Stimulated activated CD8-positive, alpha-beta memory T cell treated with anti-CD3 and anti-CD28 coated beads, Interleukin-4, amount 100 ng/mL, for 24 hours (primary cell): ENCODE measurements at regions not wholly inside any gene's neighbourhood (a gene's known extent, or its start where the extent isn't known, plus 50 kb on each side); places are given as distances from the start of the nearest gene placed in this dataset.
"Not testable (repeated sequence)": the region's sequence is repeated elsewhere in the genome, so short reads cannot be mapped to it uniquely, and the experiment has no call there.

Source experiments
- DNase-seq: peaks from one replicate; pipeline ENCODE4 v3.0.0-alpha.2; 2020; ENCODE audit warnings: low read depth

- no peak for DNase-seq
Measured at GRCh38 chr16:52235186-52235585, 311.8 kb downstream of the TOX3 start.

- DNase-seq: no peak
Measured at GRCh38 chr16:52234626-52235025, 312.3 kb downstream of the TOX3 start.

DNA sequence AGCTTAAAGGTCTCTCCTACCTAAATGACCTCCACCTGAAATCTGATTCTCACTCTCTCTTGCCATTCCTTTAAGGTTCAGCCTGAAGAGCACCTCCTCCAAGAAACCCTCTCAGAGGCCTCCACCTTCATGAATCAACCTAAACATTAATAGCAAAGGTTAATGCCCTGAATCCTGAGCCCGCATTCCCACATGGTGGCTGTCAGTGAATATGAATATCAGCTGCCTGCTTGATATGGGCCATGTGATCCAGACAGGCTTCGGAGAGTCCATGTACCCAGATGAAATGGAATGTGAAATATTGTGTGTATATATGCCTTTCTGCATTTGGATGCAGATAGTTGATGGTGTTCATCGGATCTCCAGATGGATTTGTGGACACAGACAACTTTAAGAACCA is 317.5 kb downstream of the TOX3 start:
- DNase-seq: no peak

DNA sequence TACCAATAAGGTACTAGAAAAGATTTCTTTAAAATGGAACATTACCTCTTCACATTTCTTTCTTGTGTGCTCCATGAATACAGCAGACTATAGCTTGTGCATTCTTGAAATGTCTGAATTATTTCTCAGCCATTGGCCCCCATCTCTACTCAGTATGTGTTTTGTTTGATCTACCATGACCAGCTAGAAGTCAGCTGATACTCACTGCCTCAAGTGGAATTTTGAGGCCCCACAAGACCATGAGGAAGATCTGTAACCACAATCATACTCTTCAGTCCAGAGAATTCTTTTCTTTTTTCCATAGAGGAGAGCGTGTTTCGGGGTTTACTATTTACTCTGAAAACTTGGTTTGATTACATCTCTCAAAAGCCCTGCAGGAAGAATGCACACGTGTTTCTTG is 319.1 kb downstream of the TOX3 start:
- DNase-seq: no peak

- DNase-seq: no peak
Measured at GRCh38 chr16:52212841-52213240, 334.1 kb downstream of the TOX3 start.

- DNase-seq: no peak
Measured at GRCh38 chr16:52209227-52209626, 337.7 kb downstream of the TOX3 start.

DNA sequence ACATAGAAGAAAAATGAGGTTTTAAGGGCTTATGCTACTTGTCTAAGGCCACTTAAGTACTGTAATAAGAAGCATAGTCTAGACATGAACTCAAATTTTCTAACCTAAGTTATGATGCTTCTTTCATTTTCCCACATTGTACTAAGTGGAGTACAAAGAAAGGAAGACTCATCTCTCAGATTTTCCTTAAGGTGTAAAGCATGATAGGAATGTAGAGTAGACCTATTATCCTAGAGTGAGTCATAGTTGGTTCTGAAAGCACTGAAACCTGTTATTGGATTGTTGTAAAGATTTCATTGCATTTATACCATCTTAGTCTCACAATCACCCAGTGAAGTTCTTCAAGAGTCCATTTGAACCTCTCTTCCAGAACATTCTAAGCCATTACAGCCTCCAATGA is 343.8 kb downstream of the TOX3 start:
- DNase-seq: no peak

DNA sequence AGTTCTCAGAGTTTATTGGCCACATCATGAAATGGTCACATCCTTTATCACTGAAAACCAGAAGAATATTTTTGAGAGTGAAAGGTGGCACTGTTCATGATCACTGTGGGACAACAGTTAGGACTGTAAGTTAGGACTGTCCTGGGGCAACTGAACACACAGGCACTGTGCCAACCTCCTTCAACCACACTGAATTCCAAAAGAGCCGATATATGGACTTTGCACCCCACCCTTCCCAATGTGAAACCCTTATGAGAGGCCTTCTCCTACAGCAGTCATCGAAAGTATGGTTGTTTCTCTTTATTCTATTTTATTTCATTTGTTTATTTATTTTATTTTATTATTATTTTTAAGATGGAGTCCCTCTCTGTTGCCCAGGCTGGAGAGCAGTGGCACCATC is 353.5 kb downstream of the TOX3 start:
- no peak for DNase-seq

DNA sequence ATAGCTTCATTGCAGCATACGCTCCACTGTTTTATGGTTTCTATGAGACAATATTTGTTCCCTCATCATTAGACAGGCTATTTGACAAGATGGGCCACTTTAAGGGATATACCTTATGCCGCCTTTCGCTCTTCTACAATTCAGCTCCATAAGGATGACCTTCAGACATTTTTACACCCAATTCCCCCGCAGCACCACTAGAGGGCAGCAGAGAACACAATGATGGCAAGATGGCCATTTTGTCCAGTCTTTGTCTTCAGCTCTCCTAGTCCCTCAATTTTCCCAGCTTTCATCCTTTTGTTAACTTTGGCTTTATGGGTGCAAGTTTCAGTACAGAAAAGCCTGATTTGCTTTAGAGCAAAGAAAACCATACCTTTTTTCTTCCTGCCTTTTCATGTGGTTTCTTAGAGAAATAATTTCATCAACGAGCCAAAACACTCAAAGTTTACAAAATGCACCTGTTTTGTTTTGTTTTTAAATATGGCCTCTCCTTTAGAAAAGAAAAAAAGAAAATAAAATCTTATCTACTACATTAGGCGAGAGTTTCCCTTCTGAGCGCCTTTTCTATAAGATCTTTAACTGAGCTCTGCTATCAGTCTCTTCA is 355.3 kb downstream of the TOX3 start:
- peak; percentile 14 for DNase-seq

- DNase-seq: no peak
Measured at GRCh38 chr16:52184336-52184735, 362.6 kb downstream of the TOX3 start.

GRCh38 chr16:52182840-52183239 is 364.1 kb downstream of the TOX3 start:
- DNase-seq: no peak

DNA sequence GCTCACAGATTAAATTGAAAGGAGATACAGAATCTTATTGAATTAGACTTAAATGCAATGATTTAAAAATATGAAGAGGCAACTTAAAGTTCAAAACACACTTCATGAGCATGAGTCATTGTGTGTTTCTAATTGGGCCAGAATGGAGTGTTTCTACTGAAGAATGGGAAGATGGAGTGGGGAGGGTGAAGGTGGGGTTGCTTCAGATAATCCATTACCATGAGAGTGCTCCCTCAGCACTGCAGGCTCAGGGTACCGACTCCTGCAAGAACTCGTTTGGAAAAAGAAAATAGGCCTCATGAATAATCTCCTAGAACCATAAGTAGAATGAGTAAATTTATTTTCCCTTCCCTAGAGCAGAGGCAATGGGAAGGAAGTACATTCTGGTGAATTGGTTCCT is 372.8 kb downstream of the TOX3 start:
- no peak for DNase-seq

GRCh38 chr16:52171481-52171880 is 375.5 kb downstream of the TOX3 start:
- DNase-seq: no peak

- DNase-seq: no peak
Measured at GRCh38 chr16:52167328-52167727, 379.6 kb downstream of the TOX3 start.

DNA sequence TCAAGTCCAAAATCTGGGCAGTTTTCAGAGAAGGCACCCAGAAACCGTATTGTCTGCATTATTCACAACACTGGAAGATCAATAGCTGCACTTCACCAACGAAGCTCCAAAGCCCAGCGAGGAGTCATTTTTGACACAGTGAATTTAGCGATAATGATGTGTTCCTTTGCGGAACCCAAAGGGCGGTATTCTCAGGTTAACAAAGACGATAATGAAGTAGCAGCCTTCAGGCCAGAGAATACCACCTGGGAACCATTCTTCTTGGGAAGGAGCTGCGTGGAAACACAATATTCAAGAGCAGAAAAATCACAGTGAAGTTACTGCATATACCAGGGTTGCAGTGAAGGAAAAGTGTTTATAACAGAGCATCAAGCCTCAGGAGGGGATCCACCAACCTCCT is 381.0 kb downstream of the TOX3 start:
- DNase-seq: no peak

GRCh38 chr16:52149003-52149402 is 397.9 kb downstream of the TOX3 start:
- DNase-seq: no peak

DNA sequence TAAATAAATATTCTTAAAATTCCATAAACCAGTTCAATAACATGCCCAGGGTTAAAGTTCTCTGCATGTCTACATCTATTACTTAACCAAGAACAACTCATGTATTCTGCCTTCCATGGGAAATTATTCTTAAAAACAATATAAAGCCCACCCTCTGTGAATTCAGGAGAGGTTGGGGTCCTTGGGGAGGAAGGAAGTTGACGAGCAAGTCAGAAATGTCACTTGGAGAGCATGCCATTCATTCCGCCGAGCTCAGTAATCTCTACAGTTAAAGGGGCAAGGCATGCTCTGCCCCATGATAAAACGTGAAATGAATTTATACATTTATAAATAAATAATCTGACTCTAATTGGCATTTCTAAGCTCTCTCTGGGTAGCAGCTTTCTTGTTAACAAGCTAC is 405.1 kb downstream of the TOX3 start:
- DNase-seq: no peak

DNA sequence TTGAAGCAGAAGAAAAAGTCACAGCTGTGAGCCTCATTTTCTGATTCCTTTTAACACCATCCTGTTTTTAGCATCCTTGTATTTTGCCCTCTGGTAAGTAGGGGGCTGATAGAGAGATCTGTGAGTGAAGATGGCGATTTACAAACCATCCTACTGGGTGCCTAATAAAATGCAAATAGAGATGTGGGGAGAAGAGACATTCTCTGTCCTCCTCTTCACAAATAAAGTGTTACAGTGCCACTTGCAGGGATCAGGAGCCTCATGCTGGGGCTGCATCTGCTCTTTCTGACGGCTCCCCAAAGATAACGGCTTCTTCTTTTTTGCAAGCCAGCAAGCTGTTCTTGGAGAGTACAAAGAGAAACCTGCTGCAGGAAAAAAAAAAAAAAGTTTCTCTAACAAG is 418.6 kb downstream of the TOX3 start:
- DNase-seq: no peak

GRCh38 chr16:52123842-52124241 is 423.1 kb downstream of the TOX3 start:
- DNase-seq: no peak

DNA sequence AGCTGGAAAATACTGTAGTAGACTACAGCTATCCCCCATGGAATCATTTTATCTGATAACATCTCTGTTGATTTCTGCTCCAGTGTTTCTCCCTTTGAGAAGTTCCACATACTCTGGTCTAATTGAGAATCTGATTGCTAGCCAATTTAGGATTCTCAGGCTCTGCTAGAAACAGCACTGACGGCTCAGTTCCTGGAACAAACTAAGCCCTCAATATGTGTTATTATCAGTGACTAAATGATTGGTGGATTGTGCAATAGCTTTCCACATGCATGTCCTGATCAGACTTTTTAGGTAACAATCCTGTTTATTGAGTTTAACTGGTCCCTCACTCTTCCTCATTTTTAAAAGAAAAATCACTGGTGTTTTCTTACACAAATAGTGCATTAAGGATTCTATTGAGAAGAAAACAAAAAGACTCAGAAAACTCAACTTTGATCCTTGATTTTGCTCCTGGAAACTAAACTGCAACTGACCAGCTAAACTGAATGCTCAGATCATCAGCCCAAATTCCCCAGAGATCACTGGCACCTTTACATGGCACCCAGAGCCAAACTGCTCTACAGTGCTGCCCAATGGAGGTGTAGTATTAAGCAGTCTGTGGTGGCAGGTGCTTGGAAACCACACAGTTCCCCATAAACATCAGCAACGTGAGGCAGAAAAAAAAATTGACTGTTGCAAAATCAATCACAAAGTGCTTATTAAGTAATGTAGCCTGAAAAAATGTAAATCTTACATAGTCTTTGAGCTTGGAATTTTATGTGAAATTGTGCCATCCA is 423.7 kb downstream of the TOX3 start:
- no peak for DNase-seq

DNA sequence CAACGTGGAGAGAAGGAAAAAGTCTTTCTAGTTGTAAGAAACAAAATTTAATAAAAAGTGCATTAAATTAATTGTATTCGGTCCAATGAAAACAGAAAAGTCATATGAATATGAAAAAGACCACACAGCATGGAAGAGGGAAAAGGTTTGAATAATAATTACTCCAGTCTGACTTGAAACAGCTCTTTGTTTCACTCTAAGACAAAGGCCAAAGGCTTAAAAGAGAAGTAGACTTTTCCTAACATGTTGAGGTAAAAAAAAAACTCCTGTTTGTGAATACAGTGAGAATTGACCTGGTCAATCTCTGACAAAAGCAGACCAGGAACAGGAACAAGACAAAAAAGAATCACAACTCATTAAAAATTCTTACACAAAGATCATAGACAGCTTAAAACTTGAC is 429.8 kb downstream of the TOX3 start:
- no peak for DNase-seq

- no peak for DNase-seq
Measured at GRCh38 chr16:52114379-52114778, 432.6 kb downstream of the TOX3 start.

- no peak for DNase-seq
Measured at GRCh38 chr16:52113533-52114183, 433.3 kb downstream of the TOX3 start.

- not testable (repeated sequence) for DNase-seq
Measured at GRCh38 chr16:52104993-52105392, 441.9 kb downstream of the TOX3 start.
